VCaP (cell line): ENCODE measurements at regions not wholly inside any gene's neighbourhood (a gene's known extent, or its start where the extent isn't known, plus 50 kb on each side); places are given as distances from the start of the nearest gene placed in this dataset.
A peak's percentile ranks its signal among the peaks of the same experiment; 100 is the strongest.

Experiments
- H3K27ac ChIP-seq: fragments of 450-650 bp; 2 replicates; pipeline ENCODE4 v1.5.1; 2017
- TF ChIP-seq, protein P1 (sequence below): fragments of 450-650 bp; conservative IDR thresholded peaks from 2 replicates; pipeline ENCODE4 v1.5.1; 2017; ENCODE audit warnings: mild to moderate bottlenecking, moderate library complexity

DNA sequence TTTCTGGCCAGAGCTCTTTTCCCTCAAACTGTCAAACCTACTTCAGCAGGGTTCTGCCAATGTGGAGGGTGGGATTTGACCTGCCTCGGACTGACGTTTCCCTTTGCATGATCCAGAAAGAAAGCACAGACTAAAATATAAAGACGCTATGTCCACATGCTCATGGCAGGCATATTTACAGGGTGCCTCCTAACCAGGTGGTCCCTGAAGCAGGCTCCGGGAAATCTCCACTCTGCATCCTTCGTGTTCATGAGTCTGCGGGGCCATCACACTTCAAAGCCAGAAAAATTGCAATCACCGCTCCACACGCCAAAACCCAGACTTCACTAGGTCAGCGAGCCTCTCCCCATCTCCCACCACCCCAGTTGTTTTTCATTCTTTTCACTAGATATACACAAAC is 143.3 kb upstream of the IGF1R start:
- TF ChIP-seq, protein P1, sequence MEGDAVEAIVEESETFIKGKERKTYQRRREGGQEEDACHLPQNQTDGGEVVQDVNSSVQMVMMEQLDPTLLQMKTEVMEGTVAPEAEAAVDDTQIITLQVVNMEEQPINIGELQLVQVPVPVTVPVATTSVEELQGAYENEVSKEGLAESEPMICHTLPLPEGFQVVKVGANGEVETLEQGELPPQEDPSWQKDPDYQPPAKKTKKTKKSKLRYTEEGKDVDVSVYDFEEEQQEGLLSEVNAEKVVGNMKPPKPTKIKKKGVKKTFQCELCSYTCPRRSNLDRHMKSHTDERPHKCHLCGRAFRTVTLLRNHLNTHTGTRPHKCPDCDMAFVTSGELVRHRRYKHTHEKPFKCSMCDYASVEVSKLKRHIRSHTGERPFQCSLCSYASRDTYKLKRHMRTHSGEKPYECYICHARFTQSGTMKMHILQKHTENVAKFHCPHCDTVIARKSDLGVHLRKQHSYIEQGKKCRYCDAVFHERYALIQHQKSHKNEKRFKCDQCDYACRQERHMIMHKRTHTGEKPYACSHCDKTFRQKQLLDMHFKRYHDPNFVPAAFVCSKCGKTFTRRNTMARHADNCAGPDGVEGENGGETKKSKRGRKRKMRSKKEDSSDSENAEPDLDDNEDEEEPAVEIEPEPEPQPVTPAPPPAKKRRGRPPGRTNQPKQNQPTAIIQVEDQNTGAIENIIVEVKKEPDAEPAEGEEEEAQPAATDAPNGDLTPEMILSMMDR = no peak

DNA sequence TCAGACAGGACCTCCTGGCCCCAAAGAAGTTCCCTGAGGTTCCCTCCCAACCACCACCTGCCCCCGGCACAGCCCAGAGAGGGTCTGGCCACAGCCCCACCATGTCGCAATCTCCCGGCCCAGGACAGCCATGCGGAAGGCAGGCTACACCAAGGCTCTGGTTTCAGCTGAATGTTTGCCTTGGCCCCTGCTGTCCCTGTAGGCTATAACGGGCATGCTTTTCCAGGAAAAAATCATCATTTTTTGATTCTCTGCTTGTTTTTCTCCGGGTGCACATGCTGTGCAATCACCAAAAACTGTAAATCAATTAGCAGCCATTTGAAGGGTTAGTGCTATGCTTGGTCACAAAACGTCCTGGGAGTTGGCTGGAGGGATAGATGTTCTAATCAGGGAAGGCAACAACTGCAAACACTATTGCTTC is 142.7 kb upstream of the IGF1R start:
- TF ChIP-seq, protein P1 = no peak
- H3K27ac ChIP-seq = no peak overlapping the region

More for the DNA sequence above, 143.3 kb upstream of the IGF1R start:
- no peak overlapping the region for H3K27ac ChIP-seq

DNA sequence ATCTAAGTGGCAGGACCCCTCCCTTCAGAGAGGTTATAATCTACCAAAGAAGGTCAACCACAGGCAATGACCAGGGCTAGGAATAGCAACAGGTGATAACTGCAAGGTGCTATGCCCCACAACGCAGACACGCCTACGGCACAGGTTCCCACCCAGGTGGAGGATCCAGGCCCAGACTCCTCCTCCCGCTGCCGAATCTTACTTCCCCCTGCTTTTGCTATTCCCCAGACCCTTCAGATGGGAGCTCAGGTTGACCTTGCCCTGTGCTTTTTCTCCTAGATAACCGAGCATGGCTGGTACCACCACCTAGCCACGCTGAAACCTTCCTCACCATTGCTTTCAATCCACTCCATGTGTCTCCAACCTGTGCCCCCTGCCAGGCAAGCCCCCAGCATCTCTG is 142.2 kb upstream of the IGF1R start:
- H3K27ac ChIP-seq = no peak overlapping the region
- TF ChIP-seq, protein P1 = no peak

DNA sequence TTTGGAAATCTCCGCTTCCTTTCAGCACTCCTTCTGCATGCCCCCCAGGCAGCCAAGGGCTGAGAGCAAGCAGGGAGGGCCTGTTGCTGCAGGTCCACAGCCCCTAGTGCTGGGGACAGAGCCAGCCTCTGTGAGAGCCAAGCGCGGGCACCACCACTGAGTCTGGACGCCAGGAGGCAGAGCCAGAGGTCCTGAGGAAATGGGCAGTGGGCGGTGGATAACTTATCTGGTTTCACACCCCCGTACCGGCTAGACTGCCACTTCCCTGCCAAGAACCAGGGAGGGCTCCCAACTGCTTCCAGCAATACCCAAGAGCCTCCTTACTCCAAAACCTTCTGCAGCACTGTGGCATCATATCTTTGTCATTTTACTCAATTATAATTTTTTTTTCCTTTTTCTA is 141.6 kb upstream of the IGF1R start:
- TF ChIP-seq, protein P1 = no peak
- no peak overlapping the region for H3K27ac ChIP-seq

DNA sequence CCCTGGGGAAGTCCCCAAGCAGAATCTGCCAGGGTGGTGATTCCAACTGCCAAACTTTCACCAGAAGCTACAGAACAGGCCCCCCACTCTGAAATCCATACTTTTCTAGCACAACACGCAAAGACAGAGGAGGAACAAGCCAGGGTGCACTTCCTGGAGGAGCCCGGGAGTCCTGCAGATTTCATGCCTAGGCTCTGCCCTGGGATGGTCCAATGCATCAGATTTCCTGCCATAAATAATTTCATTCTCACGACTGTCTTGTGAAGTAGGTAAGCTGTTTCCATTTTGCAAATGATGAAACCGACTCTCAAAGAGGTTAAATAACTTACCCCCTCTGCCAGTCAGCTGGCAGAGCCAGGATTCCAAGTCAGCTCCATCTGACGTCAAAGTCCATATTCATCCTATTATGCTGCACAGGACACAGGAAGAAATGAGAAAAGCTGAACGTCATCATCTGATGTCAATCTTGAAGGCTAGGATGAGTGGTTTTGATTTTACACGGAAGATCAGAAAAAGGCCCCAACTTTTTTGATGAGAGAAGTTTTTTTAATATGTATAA is 134.8 kb upstream of the IGF1R start:
- TF ChIP-seq, protein P1 = no peak
- H3K27ac ChIP-seq = no peak overlapping the region

DNA sequence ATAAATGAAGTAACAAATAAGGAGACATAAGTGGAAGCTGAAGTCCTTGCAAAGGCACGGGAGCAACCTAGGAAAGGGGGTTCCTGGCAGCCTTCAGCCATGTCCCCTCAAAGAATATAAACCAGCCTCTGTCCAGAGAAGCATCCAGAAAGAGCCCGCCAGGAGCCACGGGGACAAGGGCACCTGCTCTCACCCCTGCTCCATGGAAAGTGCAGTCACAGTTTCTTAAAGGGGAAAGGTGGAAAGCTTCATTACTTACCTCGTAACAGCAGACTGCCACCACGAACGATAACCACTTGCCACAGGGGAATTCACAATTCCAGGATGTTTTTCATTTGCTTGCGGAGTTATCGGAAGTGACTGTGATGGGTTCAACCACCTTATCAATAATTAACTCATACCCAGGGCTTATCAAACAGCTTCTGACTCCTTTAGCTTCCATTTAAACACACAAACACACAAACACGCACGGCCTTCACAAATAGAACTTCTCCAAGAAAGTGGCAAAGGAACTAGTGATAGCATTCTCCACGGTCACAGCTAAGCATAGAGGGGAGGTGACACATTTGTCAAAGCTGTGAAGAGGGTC is 134.2 kb upstream of the IGF1R start:
- TF ChIP-seq, protein P1 = no peak
- no peak overlapping the region for H3K27ac ChIP-seq

DNA sequence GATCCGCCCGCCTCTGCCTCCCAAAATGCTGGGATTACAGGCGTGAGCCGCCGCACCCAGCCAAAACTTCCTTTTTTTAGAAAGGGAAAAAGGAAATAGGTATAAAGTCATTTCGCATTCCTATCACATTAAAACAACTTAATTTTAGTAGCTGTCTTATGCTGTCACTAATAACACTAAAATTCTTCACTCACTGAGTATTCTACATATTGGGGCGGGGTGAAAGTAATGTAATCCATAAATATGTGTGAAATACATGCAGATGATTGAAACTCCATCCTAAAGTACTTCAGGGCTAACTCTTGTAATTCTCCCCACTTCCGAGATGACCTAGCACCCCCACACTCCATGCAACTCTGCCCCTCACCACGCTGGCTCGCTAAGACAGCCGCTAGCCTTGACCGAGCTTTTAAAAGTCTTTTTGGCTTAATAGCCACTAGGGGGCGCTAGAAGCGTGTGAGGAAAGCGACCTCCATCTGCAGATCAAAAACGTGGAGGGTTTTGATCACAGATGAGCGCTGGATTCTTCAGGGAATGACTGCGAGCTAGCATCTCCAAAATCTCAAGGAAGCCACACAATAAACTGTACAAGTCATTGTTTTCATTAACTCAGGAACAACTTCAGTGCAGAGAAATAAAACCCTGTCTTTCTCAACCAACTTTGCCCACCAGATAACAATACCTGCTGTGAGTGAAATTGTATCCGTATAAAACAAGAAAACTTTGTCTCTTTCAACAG is 129.3 kb upstream of the IGF1R start:
- TF ChIP-seq, protein P1 = peak; percentile 99
- H3K27ac ChIP-seq = no peak overlapping the region
